ENCODE measurements at regions not wholly inside any gene's neighbourhood (a gene's known extent, or its start where the extent isn't known, plus 50 kb on each side); places are given as distances from the start of the nearest gene placed in this dataset.

GRCh38 chr6:9834233-9834632 is 580.6 kb downstream of the TFAP2A start:
- dilution Hi-C loops (cut with HindIII; ENCODE audit: low sequenced_read_pairs, unreplicated experiment) (no loop called here), in situ Hi-C loops (cut with MboI; ENCODE audit: low sequenced_read_pairs) (no loop called here), intact Hi-C loops (cut with micrococcal nuclease) (no loop called here)
- Histone ChIP-seq H4K20me1 (ENCODE audit: insufficient read depth, low read length) (no peaks in the 10 kb centered on the region), H4K91ac (ENCODE audit: insufficient read depth, low read depth, low read length) (no peak overlapping the region), H3K4ac (ENCODE audit: low read depth, low read length) (no peak overlapping the region), H3K79me1 (ENCODE audit: low read depth in 1 of 2, low read length in 2 of 2) (no peaks in the 10 kb centered on the region), H3K18ac (ENCODE audit: low read depth, low read length) (no peak overlapping the region), H3K23ac (ENCODE audit: low read depth, low read length) (no peak overlapping the region), H3K36me3 (ENCODE audit: control insufficient read depth, insufficient read depth, low read length) (no peaks in the 10 kb centered on the region), H3K56ac (ENCODE audit: extremely low read depth, insufficient read depth, low read length) (no peak overlapping the region), H3K4me3 (ENCODE audit: insufficient read depth, low read depth, low read length) (no peak overlapping the region), H3K9ac (ENCODE audit: low read depth, low read length) (no peak overlapping the region), H3K4me2 (ENCODE audit: low read depth, low read length) (no peak overlapping the region), H2AK5ac (ENCODE audit: low read depth, low read length) (no peak overlapping the region), H3K4me1 (ENCODE audit: control insufficient read depth, insufficient read depth, low read length) (no peaks in the 10 kb centered on the region), H2BK20ac (ENCODE audit: low read depth, low read length) (no peak overlapping the region), H2BK120ac (ENCODE audit: low read depth, low read length) (no peak overlapping the region), H2BK5ac (ENCODE audit: low read depth, low read length, poor library complexity, severe bottlenecking) (no peak overlapping the region), H3K14ac (replicated peaks; ENCODE audit: low read depth, low read length) (no peak overlapping the region), H2BK15ac (ENCODE audit: low read depth, low read length) (no peak overlapping the region), H4K8ac (ENCODE audit: low read depth in 2 of 2, low read length in 2 of 2) (no peak overlapping the region), H3K9me1 (ENCODE audit: insufficient read depth, low read length) (no peaks in the 10 kb centered on the region), H3K27me3 (ENCODE audit: control insufficient read depth, insufficient read depth, low read length) (no peaks in the 10 kb centered on the region), H2AK9ac (replicated peaks; ENCODE audit: low read depth, low read length, poor library complexity) (no peak overlapping the region), H3K9me3 (ENCODE audit: control insufficient read depth, insufficient read depth, low read length) (no peaks in the 10 kb centered on the region; the same call in 1 of the 2 replicates), H4K5ac (ENCODE audit: low read depth, low read length) (no peak overlapping the region), H2AFZ (replicated peaks; ENCODE audit: low read length, poor library complexity) (no peak overlapping the region), H3K27ac (ENCODE audit: insufficient read depth, low read length) (no peak overlapping the region)
- DNase-seq (no peak), ATAC-seq (ENCODE audit: low read depth) (no peak)
- ChIA-PET POLR2A (ENCODE audit: unreplicated experiment) (no interaction called here), CTCF (interaction anchor here (0.6 kb wide), 1 partner anchor 970 kb away, joined by 4 read pairs; no protein-coding TSS in a partner anchor)
- WGBS, 2 experiments (ENCODE audit: extremely low coverage in 2 of 2, insufficient read length in 1 of 2) = no CpG with 5 or more reads among the region's 4 CpGs
- TF ChIP-seq MXI1 (IDR thresholded peaks at IDR 0.05; ENCODE audit: borderline replicate concordance, low read depth, low read length) (no peak), NFE2L2 (IDR thresholded peaks at IDR 0.05; ENCODE audit: low read depth, low read length) (no peak), BHLHE40 (IDR thresholded peaks at IDR 0.05; ENCODE audit: low read depth, low read length) (no peak), USF2 (IDR thresholded peaks at IDR 0.05; ENCODE audit: low read depth, low read length) (no peak), CTCF (conservative IDR thresholded peaks at IDR 0.05; ENCODE audit: low read depth, low read length) (no peak)
- no TSS peak for BruUV-seq (replicated peaks)
